K562 (cell line): ENCODE measurements at regions not wholly inside any gene's neighbourhood (a gene's known extent, or its start where the extent isn't known, plus 50 kb on each side); places are given as distances from the start of the nearest gene placed in this dataset.
A peak's percentile ranks its signal among the peaks of the same experiment; 100 is the strongest.

Source experiments
- ARID1B ChIP-seq: fragments of 450-650 bp; IDR thresholded peaks from 2 replicates; pipeline ENCODE4 v1.6.1; 2016; ENCODE audit warnings: antibody characterized with exemption, mild to moderate bottlenecking, inconsistent platforms
- CUX1 ChIP-seq: fragments of 200-800 bp; sonication (Bioruptor generic); IDR thresholded peaks from 2 replicates; pipeline ENCODE4 v1.6.1; 2016; ENCODE audit warnings: missing genetic modification characterization, missing compliant biosample characterization
- ID3 ChIP-seq, 2 experiments: fragments of 250-450 bp in 1 of 2; fragments of 450-650 bp in 1 of 2; sonication (Bioruptor Pico) in 1 of 2; IDR thresholded peaks; 2 replicates each; pipeline versions ENCODE4 v1.6.1 to v1.8.0; 2016 to 2021; ENCODE audit warnings: mild to moderate bottlenecking in 2 of 2, moderate library complexity in 2 of 2, missing compliant biosample characterization in 1 of 2, missing genetic modification characterization in 1 of 2
- NELFE ChIP-seq: IDR thresholded peaks from 2 replicates; pipeline ENCODE4 v1.6.1; 2011; ENCODE audit warnings: mild to moderate bottlenecking; ENCODE audit not compliant: insufficient read depth, insufficient read length
- NFXL1 ChIP-seq: fragments of 450-650 bp; formaldehyde crosslinking; IDR thresholded peaks from 2 replicates; pipeline ENCODE4 v1.4.0; 2021; ENCODE audit warnings: mild to moderate bottlenecking
- SMAD1 ChIP-seq: fragments of 150-350 bp; IDR thresholded peaks from 2 replicates; pipeline ENCODE4 v1.6.1; 2014; ENCODE audit warnings: low read length, low read depth; ENCODE audit not compliant: partially characterized antibody
- TGIF2 ChIP-seq: sonication (generic); formaldehyde crosslinking; IDR thresholded peaks from 2 replicates; pipeline ENCODE4 v1.8.1; 2022; ENCODE audit warnings: mild to moderate bottlenecking, missing genetic modification reagents, moderate library complexity
- ZBTB7A ChIP-seq: IDR thresholded peaks from 2 replicates; pipeline ENCODE4 v1.6.1; 2011; ENCODE audit warnings: low read depth, mild to moderate bottlenecking, low read length, moderate library complexity, borderline replicate concordance; ENCODE audit not compliant: control insufficient read depth
- ZNF518B ChIP-seq: fragments of 250-450 bp; sonication (Bioruptor Pico); IDR thresholded peaks from 2 replicates; pipeline ENCODE4 v1.5.0; 2021; ENCODE audit warnings: mild to moderate bottlenecking, moderate library complexity
- TF ChIP-seq, protein P1 (sequence below): fragments of 450-650 bp; formaldehyde crosslinking; IDR thresholded peaks from 2 replicates; pipeline ENCODE4 v1.4.0; 2020; ENCODE audit warnings: mild to moderate bottlenecking, moderate library complexity
- TF ChIP-seq, protein P2 (sequence below): sonication (generic); formaldehyde crosslinking; IDR thresholded peaks from 2 replicates; pipeline ENCODE4 v1.8.0; 2023; ENCODE audit warnings: mild to moderate bottlenecking, missing genetic modification reagents

DNA sequence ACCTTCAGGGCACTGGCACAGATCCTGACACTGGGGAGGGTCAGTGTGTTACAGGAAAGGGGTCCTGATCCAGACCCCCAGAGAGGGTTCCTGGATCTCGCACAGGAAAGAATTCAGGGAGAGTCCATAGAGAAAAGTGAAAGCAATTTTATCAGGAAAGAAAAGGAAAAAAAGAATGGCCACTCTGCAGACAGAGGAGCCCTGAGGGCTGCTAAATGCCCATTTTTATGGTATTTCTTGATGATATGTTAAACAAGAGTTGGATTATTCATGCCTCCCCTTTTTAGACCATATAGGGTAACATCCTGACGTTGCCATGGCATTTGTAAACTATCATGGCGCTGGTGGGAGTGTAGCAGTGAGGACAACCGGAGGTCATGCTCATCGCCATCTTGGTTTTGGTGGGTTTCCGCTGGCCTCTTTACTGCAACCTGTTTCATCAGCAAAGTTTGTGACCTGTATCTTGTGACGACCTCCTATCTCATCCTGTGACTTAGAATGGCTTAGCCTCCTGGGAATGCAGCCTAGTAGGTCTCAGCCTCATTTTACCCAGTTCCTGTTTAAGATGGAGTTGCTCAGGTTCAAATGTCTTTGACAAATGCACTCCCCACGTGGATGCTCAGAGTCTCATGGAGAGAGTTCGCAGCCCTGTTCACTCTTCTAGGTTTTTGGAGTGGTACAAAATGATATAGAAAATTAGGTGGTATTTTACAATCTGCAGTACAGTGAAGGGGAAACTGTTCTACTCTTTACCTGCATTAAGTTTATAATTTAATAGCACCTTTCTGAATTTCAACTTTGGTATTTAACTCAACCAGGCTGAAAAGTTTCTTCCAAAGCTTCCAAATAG, 1363.7 kb upstream of the TMEM132C start (continued):
- peak; percentile 75; the same call in 1 of the 2 replicates for TF ChIP-seq ID3 (CRISPR knock-in tag; IDR thresholded peaks at IDR 0.05)
- 0 out of 2 replicates have a peak, but pooled peaks have one; percentile 37 for TF ChIP-seq ID3 (tag; IDR thresholded peaks at IDR 0.05)
- no peak for TF ChIP-seq NELFE
- TF ChIP-seq, protein P1, sequence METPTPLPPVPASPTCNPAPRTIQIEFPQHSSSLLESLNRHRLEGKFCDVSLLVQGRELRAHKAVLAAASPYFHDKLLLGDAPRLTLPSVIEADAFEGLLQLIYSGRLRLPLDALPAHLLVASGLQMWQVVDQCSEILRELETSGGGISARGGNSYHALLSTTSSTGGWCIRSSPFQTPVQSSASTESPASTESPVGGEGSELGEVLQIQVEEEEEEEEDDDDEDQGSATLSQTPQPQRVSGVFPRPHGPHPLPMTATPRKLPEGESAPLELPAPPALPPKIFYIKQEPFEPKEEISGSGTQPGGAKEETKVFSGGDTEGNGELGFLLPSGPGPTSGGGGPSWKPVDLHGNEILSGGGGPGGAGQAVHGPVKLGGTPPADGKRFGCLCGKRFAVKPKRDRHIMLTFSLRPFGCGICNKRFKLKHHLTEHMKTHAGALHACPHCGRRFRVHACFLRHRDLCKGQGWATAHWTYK (CRISPR knock-in tag), result peak; percentile 99
- peak; percentile 90; the same call in 1 of the 2 replicates for TF ChIP-seq NFXL1 (CRISPR knock-in tag)
- TF ChIP-seq ZBTB7A, result no peak
- TF ChIP-seq ZNF518B, result no peak
- TF ChIP-seq SMAD1, result no peak
- TF ChIP-seq TGIF2 (CRISPR knock-in tag), result no peak
- TF ChIP-seq, protein P2, sequence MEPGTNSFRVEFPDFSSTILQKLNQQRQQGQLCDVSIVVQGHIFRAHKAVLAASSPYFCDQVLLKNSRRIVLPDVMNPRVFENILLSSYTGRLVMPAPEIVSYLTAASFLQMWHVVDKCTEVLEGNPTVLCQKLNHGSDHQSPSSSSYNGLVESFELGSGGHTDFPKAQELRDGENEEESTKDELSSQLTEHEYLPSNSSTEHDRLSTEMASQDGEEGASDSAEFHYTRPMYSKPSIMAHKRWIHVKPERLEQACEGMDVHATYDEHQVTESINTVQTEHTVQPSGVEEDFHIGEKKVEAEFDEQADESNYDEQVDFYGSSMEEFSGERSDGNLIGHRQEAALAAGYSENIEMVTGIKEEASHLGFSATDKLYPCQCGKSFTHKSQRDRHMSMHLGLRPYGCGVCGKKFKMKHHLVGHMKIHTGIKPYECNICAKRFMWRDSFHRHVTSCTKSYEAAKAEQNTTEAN, result no peak
- TF ChIP-seq ARID1B, result no peak
- peak; percentile 91 for TF ChIP-seq CUX1 (CRISPR knock-in tag)
